Head of caudate nucleus (tissue), 42 donors: ENCODE measurements at regions not wholly inside any gene's neighbourhood (a gene's known extent, or its start where the extent isn't known, plus 50 kb on each side); places are given as distances from the start of the nearest gene placed in this dataset.
"Not testable (repeated sequence)": the region's sequence is repeated elsewhere in the genome, so short reads cannot be mapped to it uniquely, and the experiment has no call there.

ENCODE experiments used
- DNase-seq, 42 donors: peaks; one replicate each; pipeline versions ENCODE4 v3.0.0 to v3.0.0-alpha.2; 2020 to 2021; ENCODE audit warnings: mixed read lengths in 7 of 42
- intact Hi-C: fragments of 100-400 bp; cut with DNase I; formaldehyde crosslinking; loops from one replicate; pipeline ENCODE4 v1.15.0; 2022

- no peak for DNase-seq
- intact Hi-C loops = no loop called here
These were observed 113.7 kb downstream of the WNT7A start for GRCh38 chr3:13766128-13766527.

GRCh38 chr3:13764161-13764560, 115.7 kb downstream of the WNT7A start:
- peak in 2 of 42 donors; percentile 8 to 17 for DNase-seq
- intact Hi-C loops = no loop called here

GRCh38 chr3:13762906-13763305, 117.0 kb downstream of the WNT7A start:
- peak in 1 of 42 donors; percentile 5 for DNase-seq
- intact Hi-C loops = no loop called here

- peak in 1 of 42 donors; percentile 5 for DNase-seq
- intact Hi-C loops = no loop called here
These were observed 129.1 kb downstream of the WNT7A start for GRCh38 chr3:13750731-13751130.

GRCh38 chr3:13750215-13750614, 129.7 kb downstream of the WNT7A start:
- intact Hi-C loops = no loop called here
- DNase-seq = no peak

GRCh38 chr3:13749063-13749764, 130.7 kb downstream of the WNT7A start:
- intact Hi-C loops = no loop called here
- DNase-seq = no peak

- intact Hi-C loops = no loop called here
- no peak for DNase-seq
These were observed 131.5 kb downstream of the WNT7A start for GRCh38 chr3:13748276-13748879.

- intact Hi-C loops = no loop called here
- no peak for DNase-seq
These were observed 132.2 kb downstream of the WNT7A start for GRCh38 chr3:13747627-13748026.

- no peak for DNase-seq
- intact Hi-C loops = no loop called here
These were observed 133.5 kb downstream of the WNT7A start for GRCh38 chr3:13746385-13746784.

- intact Hi-C loops = no loop called here
- no peak for DNase-seq
These were observed 134.2 kb downstream of the WNT7A start for GRCh38 chr3:13745636-13746035.

- intact Hi-C loops = no loop called here
- DNase-seq = no peak
These were observed 139.1 kb downstream of the WNT7A start for GRCh38 chr3:13740795-13741194.

- DNase-seq, intact Hi-C loops: not testable (repeated sequence)
These were observed 146.1 kb downstream of the WNT7A start for GRCh38 chr3:13733726-13734125.

- intact Hi-C loops = no loop called here
- DNase-seq = no peak
These were observed 151.4 kb downstream of the WNT7A start for GRCh38 chr3:13728487-13728886.

GRCh38 chr3:13727890-13728289, 152.0 kb downstream of the WNT7A start:
- intact Hi-C loops = no loop called here
- no peak for DNase-seq

- intact Hi-C loops = no loop called here
- DNase-seq = no peak
These were observed 156.1 kb downstream of the WNT7A start for GRCh38 chr3:13723676-13724207.

GRCh38 chr3:13722178-13722577, 157.7 kb downstream of the WNT7A start:
- intact Hi-C loops = no loop called here
- no peak for DNase-seq

- intact Hi-C loops = no loop called here
- DNase-seq = peak in 2 of 42 donors; percentile 22 to 37
These were observed 161.4 kb downstream of the WNT7A start for GRCh38 chr3:13718436-13718835.

- DNase-seq = peak in 1 of 42 donors; percentile 2
- intact Hi-C loops = no loop called here
These were observed 161.9 kb downstream of the WNT7A start for GRCh38 chr3:13718000-13718399.

GRCh38 chr3:13717222-13717895, 162.5 kb downstream of the WNT7A start:
- intact Hi-C loops = no loop called here
- peak in 2 of 42 donors; percentile 5 to 9 for DNase-seq

GRCh38 chr3:13716540-13717221, 163.2 kb downstream of the WNT7A start:
- peak in 2 of 42 donors; percentile 8 to 11 for DNase-seq
- intact Hi-C loops = no loop called here
